ENCODE measurements at regions not wholly inside any gene's neighbourhood (a gene's known extent, or its start where the extent isn't known, plus 50 kb on each side); places are given as distances from the start of the nearest gene placed in this dataset.

GRCh38 chr6:125361868-125362267, 60.1 kb upstream of the HDDC2 start:
- no peak for TF ChIP-seq CTCF (IDR thresholded peaks at IDR 0.05)
- TF ChIP-seq POLR2A (IDR thresholded peaks at IDR 0.05), result no peak
